SK-N-SH treated with all-trans-retinoic acid at 6 μM for 48 hours (cell line): ENCODE measurements at regions not wholly inside any gene's neighbourhood (a gene's known extent, or its start where the extent isn't known, plus 50 kb on each side); places are given as distances from the start of the nearest gene placed in this dataset.

ENCODE experiments used
- ATAC-seq: fragments of 200-7000 bp; cut with Tn5 transposase; 3 replicates; pipeline ENCODE4 v1.9.1; 2020; ENCODE audit warnings: mild to moderate bottlenecking, moderate library complexity
- ARNTL ChIP-seq: fragments of 450-650 bp; formaldehyde crosslinking; IDR thresholded peaks from 2 replicates; pipeline ENCODE4 v1.5.0; 2020; ENCODE audit warnings: low read depth, mild to moderate bottlenecking, moderate library complexity, borderline replicate concordance
- CSDC2 ChIP-seq: fragments of 250-450 bp; sonication (Bioruptor Pico); IDR thresholded peaks from 2 replicates; pipeline ENCODE4 v1.5.0; 2020; ENCODE audit warnings: mild to moderate bottlenecking, moderate library complexity
- CSRNP3 ChIP-seq: fragments of 250-450 bp; sonication (Bioruptor Pico); IDR thresholded peaks from 2 replicates; pipeline ENCODE4 v1.5.1; 2021; ENCODE audit warnings: mild to moderate bottlenecking, moderate library complexity
- ESRRG ChIP-seq: fragments of 250-450 bp; sonication (Bioruptor Pico); IDR thresholded peaks from 2 replicates; pipeline ENCODE4 v1.6.1; 2021; ENCODE audit warnings: mild to moderate bottlenecking
- GLIS3 ChIP-seq: fragments of 250-450 bp; sonication (Bioruptor Pico); IDR thresholded peaks from 2 replicates; pipeline ENCODE4 v1.5.0; 2020; ENCODE audit warnings: mild to moderate bottlenecking, moderate library complexity
- ISL1 ChIP-seq: fragments of 250-450 bp; sonication (Bioruptor Pico); IDR thresholded peaks from 2 replicates; pipeline ENCODE4 v2.1.2; 2022; ENCODE audit warnings: mild to moderate bottlenecking, moderate library complexity
- OSR1 ChIP-seq: fragments of 250-450 bp; sonication (Bioruptor Pico); IDR thresholded peaks from 2 replicates; pipeline ENCODE4 v1.8.0; 2022; ENCODE audit warnings: moderate library complexity, mild to moderate bottlenecking, inconsistent platforms
- PATZ1 ChIP-seq: fragments of 250-450 bp; sonication (Bioruptor Pico); IDR thresholded peaks from 2 replicates; pipeline ENCODE4 v1.8.0; 2020; ENCODE audit warnings: mild to moderate bottlenecking, moderate library complexity, borderline replicate concordance
- PPARA ChIP-seq: fragments of 250-450 bp; sonication (Bioruptor Pico); IDR thresholded peaks from 2 replicates; pipeline ENCODE4 v1.5.0; 2020; ENCODE audit warnings: mild to moderate bottlenecking, borderline replicate concordance
- RARB ChIP-seq: fragments of 250-450 bp; sonication (Bioruptor Pico); IDR thresholded peaks from 2 replicates; pipeline ENCODE4 v1.8.0; 2021; ENCODE audit warnings: mild to moderate bottlenecking, moderate library complexity
- SNAI2 ChIP-seq: fragments of 250-450 bp; sonication (Bioruptor Pico); IDR thresholded peaks from 2 replicates; pipeline ENCODE4 v1.5.0; 2020; ENCODE audit warnings: mild to moderate bottlenecking, moderate library complexity
- TCF4 ChIP-seq: fragments of 250-450 bp; sonication (Bioruptor Pico); IDR thresholded peaks from 2 replicates; pipeline ENCODE4 v1.8.0; 2021; ENCODE audit warnings: mild to moderate bottlenecking, moderate library complexity, borderline replicate concordance
- TSHZ2 ChIP-seq: fragments of 250-450 bp; sonication (Bioruptor Pico); IDR thresholded peaks from 2 replicates; pipeline ENCODE4 v1.5.0; 2020; ENCODE audit warnings: mild to moderate bottlenecking, moderate library complexity
- ZC3H10 ChIP-seq: fragments of 250-450 bp; sonication (Bioruptor Pico); IDR thresholded peaks from 2 replicates; pipeline ENCODE4 v1.5.1; 2021; ENCODE audit warnings: mild to moderate bottlenecking, moderate library complexity
- ZFP3 ChIP-seq: fragments of 250-450 bp; sonication (Bioruptor Pico); IDR thresholded peaks from 2 replicates; pipeline ENCODE4 v1.5.0; 2020; ENCODE audit warnings: mild to moderate bottlenecking, moderate library complexity
- ZFP30 ChIP-seq: fragments of 450-650 bp; formaldehyde crosslinking; IDR thresholded peaks from 2 replicates; pipeline ENCODE4 v1.5.0; 2022; ENCODE audit warnings: mild to moderate bottlenecking, moderate library complexity
- ZNF565 ChIP-seq: fragments of 450-650 bp; formaldehyde crosslinking; conservative IDR thresholded peaks from 2 replicates; pipeline ENCODE4 v1.5.0; 2020; ENCODE audit warnings: low read depth, mild to moderate bottlenecking, moderate library complexity
- ZNF70 ChIP-seq: fragments of 450-650 bp; formaldehyde crosslinking; IDR thresholded peaks from 2 replicates; pipeline ENCODE4 v1.5.0; 2020; ENCODE audit warnings: mild to moderate bottlenecking, moderate library complexity
- ZNF8 ChIP-seq: fragments of 450-650 bp; formaldehyde crosslinking; IDR thresholded peaks from 2 replicates; pipeline ENCODE4 v1.5.0; 2020; ENCODE audit warnings: mild to moderate bottlenecking, moderate library complexity
- TF ChIP-seq, protein P1 (sequence below): fragments of 250-450 bp; sonication (Bioruptor Pico); IDR thresholded peaks from 2 replicates; pipeline ENCODE4 v1.5.1; 2020; ENCODE audit warnings: low read depth, mild to moderate bottlenecking, moderate library complexity
- TF ChIP-seq, protein P2 (sequence below): fragments of 250-450 bp; sonication (Bioruptor Pico); IDR thresholded peaks from 2 replicates; pipeline ENCODE4 v1.8.0; 2021; ENCODE audit warnings: low read depth, mild to moderate bottlenecking, moderate library complexity, borderline replicate concordance

GRCh38 chr2:226474131-226474530, 325.5 kb downstream of the IRS1 start (continued):
- TF ChIP-seq ZNF565 (CRISPR knock-in tag) (no peak), ZNF8 (CRISPR knock-in tag) (no peak), ARNTL (CRISPR knock-in tag) (no peak), CSDC2 (CRISPR knock-in tag) (no peak), ZFP3 (CRISPR knock-in tag) (no peak)
- TF ChIP-seq, protein P1, sequence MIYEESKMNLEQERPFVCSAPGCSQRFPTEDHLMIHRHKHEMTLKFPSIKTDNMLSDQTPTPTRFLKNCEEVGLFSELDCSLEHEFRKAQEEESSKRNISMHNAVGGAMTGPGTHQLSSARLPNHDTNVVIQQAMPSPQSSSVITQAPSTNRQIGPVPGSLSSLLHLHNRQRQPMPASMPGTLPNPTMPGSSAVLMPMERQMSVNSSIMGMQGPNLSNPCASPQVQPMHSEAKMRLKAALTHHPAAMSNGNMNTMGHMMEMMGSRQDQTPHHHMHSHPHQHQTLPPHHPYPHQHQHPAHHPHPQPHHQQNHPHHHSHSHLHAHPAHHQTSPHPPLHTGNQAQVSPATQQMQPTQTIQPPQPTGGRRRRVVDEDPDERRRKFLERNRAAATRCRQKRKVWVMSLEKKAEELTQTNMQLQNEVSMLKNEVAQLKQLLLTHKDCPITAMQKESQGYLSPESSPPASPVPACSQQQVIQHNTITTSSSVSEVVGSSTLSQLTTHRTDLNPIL (CRISPR knock-in tag) = no peak

GRCh38 chr2:226471987-226472470, 327.6 kb downstream of the IRS1 start:
- no peak for ATAC-seq
- TF ChIP-seq ESRRG (no peak), RARB (CRISPR knock-in tag) (no peak), ZFP3 (CRISPR knock-in tag) (no peak), OSR1 (CRISPR knock-in tag) (no peak), CSRNP3 (CRISPR knock-in tag) (no peak), PPARA (CRISPR knock-in tag) (no peak), ZNF70 (CRISPR knock-in tag) (no peak), TCF4 (no peak), ARNTL (CRISPR knock-in tag) (no peak), PATZ1 (CRISPR knock-in tag) (no peak), SNAI2 (CRISPR knock-in tag) (no peak), ISL1 (CRISPR knock-in tag) (no peak), TSHZ2 (CRISPR knock-in tag) (no peak), ZC3H10 (CRISPR knock-in tag) (no peak), GLIS3 (CRISPR knock-in tag) (no peak), CSDC2 (CRISPR knock-in tag) (no peak), ZFP30 (no peak)
- TF ChIP-seq, protein P1 (CRISPR knock-in tag) = no peak
- TF ChIP-seq, protein P2, sequence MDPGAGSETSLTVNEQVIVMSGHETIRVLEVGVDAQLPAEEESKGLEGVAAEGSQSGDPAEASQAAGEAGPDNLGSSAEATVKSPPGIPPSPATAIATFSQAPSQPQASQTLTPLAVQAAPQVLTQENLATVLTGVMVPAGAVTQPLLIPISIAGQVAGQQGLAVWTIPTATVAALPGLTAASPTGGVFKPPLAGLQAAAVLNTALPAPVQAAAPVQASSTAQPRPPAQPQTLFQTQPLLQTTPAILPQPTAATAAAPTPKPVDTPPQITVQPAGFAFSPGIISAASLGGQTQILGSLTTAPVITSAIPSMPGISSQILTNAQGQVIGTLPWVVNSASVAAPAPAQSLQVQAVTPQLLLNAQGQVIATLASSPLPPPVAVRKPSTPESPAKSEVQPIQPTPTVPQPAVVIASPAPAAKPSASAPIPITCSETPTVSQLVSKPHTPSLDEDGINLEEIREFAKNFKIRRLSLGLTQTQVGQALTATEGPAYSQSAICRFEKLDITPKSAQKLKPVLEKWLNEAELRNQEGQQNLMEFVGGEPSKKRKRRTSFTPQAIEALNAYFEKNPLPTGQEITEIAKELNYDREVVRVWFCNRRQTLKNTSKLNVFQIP = no peak

DNA sequence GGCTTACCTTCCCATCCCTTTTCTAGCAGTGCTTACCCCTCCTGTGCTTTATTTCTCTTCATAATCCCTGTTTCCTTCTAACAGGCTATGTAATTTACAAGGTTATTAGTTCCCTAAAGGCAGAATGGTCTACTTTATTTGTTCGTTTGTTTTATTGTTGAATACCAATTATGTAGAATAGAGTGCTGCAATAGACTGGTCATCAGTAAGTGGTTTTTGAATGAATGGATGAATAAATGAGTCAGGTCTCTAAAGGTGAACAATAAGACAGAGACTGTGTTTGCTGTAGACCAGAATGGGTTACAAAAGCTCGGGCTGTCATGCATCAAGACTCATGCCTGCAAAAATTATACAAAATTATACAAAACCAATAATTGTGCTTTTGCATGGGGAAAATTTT, 332.0 kb downstream of the IRS1 start:
- ATAC-seq = no peak
- TF ChIP-seq ZNF8 (CRISPR knock-in tag) = no peak
- TF ChIP-seq RARB (CRISPR knock-in tag) = no peak
- TF ChIP-seq CSRNP3 (CRISPR knock-in tag) = no peak
- TF ChIP-seq TCF4 = no peak
- TF ChIP-seq OSR1 (CRISPR knock-in tag) = no peak
- TF ChIP-seq, protein P2 = no peak
- TF ChIP-seq ZNF565 (CRISPR knock-in tag) = no peak
- no peak for TF ChIP-seq CSDC2 (CRISPR knock-in tag)
